DOHH2 (cell line): ENCODE measurements at regions not wholly inside any gene's neighbourhood (a gene's known extent, or its start where the extent isn't known, plus 50 kb on each side); places are given as distances from the start of the nearest gene placed in this dataset.

ENCODE experiments used
- H3F3A ChIP-seq: fragments of 200-600 bp; sonication (generic), shearing (Covaris generic); 2 replicates; pipeline ENCODE4 v1.6.0; 2016; ENCODE audit warnings: antibody characterized with exemption, mild to moderate bottlenecking; ENCODE audit not compliant: control insufficient read depth, insufficient read depth
- H3K27ac ChIP-seq: fragments of 200-600 bp; sonication (generic); 2 replicates; pipeline ENCODE4 v1.5.1; 2014; ENCODE audit warnings: low read depth, mild to moderate bottlenecking, low read length, moderate library complexity
- H3K27me3 ChIP-seq: fragments of 200-600 bp; sonication (generic); 2 replicates; pipeline ENCODE4 v1.6.1; 2014; ENCODE audit warnings: mild to moderate bottlenecking, low read length, mixed read lengths; ENCODE audit not compliant: control insufficient read depth
- H3K36me3 ChIP-seq: fragments of 200-600 bp; sonication (generic); 2 replicates; pipeline ENCODE4 v1.6.1; 2014; ENCODE audit warnings: mild to moderate bottlenecking, low read length, moderate library complexity, mixed read lengths; ENCODE audit not compliant: control insufficient read depth
- H3K4me1 ChIP-seq: fragments of 200-600 bp; sonication (generic); 2 replicates; pipeline ENCODE4 v1.6.1; 2014; ENCODE audit warnings: mild to moderate bottlenecking, low read length, mixed read lengths; ENCODE audit not compliant: control insufficient read depth
- H3K4me2 ChIP-seq: fragments of 200-600 bp; sonication (generic); 2 replicates; pipeline ENCODE4 v1.6.0; 2014; ENCODE audit warnings: mild to moderate bottlenecking, low read length, moderate library complexity
- H3K4me3 ChIP-seq: fragments of 200-600 bp; sonication (generic); 2 replicates; pipeline ENCODE4 v1.5.1; 2014; ENCODE audit warnings: mild to moderate bottlenecking, low read length, mixed read lengths
- H3K79me2 ChIP-seq: fragments of 200-600 bp; sonication (generic); 2 replicates; pipeline ENCODE4 v1.6.1; 2014; ENCODE audit warnings: mild to moderate bottlenecking, low read length, mixed read lengths; ENCODE audit not compliant: control insufficient read depth
- H3K9me2 ChIP-seq: fragments of 200-600 bp; sonication (generic); replicated peaks from 2 replicates; pipeline ENCODE4 v1.6.1; 2014; ENCODE audit warnings: mild to moderate bottlenecking, low read length, mixed read lengths; ENCODE audit not compliant: control insufficient read depth
- H3K9me3 ChIP-seq: fragments of 200-600 bp; sonication (generic); 2 replicates; pipeline ENCODE4 v1.6.1; 2014; ENCODE audit warnings: antibody characterized with exemption, low read length, mixed read lengths; ENCODE audit not compliant: control insufficient read depth, insufficient read depth
- H4K20me1 ChIP-seq: fragments of 200-600 bp; sonication (generic); 2 replicates; pipeline ENCODE4 v1.6.0; 2014; ENCODE audit warnings: low read depth, mild to moderate bottlenecking, antibody characterized with exemption, low read length, moderate library complexity; ENCODE audit not compliant: control insufficient read depth, insufficient read depth
- EZH2phosphoT487 ChIP-seq: fragments of 200-600 bp; sonication (generic); IDR thresholded peaks from 2 replicates; pipeline ENCODE4 v1.6.1; 2017; ENCODE audit warnings: borderline replicate concordance, mild to moderate bottlenecking, antibody characterized with exemption, low read length, moderate library complexity, mixed read lengths
- TF ChIP-seq, protein P1 (sequence below): fragments of 200-600 bp; sonication (generic); IDR thresholded peaks from one replicate; pipeline ENCODE4 v1.5.1; 2014; ENCODE audit warnings: antibody characterized with exemption, mild to moderate bottlenecking, low read depth, low read length; ENCODE audit not compliant: poor library complexity, severe bottlenecking

DNA sequence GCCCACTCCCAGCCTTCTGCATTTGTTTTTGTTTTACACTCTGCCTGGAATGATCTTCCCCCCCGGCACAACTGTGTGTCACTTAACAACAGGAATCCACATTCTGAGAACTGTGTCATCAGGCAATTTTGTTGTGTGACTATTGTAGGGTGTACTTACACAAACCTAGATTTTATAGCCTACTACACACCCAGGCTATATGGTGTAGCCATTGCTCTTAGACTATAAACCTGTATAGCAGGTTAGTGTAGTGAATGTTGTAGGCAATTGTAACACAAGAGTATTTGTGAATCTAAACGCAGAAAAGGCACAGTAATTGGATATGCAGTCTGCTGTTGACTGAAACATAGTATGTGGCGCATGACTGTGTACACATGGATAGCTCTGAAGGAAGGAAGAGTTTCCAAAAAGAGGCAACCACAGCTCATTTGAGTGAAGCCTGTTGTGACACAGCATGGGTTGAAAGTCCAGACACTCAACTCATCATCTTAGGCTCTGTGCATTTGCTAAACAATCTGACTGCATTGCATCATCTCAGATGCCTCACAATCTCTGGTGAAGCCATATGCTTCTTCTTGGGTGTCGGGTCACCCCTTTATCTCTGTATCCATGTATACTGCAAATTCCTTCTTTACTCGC is 506.6 kb upstream of the SPHKAP start:
- H3K9me3 ChIP-seq: no peaks in the 10 kb centered on the region
- H3K4me2 ChIP-seq: no peak overlapping the region
- TF ChIP-seq, protein P1, sequence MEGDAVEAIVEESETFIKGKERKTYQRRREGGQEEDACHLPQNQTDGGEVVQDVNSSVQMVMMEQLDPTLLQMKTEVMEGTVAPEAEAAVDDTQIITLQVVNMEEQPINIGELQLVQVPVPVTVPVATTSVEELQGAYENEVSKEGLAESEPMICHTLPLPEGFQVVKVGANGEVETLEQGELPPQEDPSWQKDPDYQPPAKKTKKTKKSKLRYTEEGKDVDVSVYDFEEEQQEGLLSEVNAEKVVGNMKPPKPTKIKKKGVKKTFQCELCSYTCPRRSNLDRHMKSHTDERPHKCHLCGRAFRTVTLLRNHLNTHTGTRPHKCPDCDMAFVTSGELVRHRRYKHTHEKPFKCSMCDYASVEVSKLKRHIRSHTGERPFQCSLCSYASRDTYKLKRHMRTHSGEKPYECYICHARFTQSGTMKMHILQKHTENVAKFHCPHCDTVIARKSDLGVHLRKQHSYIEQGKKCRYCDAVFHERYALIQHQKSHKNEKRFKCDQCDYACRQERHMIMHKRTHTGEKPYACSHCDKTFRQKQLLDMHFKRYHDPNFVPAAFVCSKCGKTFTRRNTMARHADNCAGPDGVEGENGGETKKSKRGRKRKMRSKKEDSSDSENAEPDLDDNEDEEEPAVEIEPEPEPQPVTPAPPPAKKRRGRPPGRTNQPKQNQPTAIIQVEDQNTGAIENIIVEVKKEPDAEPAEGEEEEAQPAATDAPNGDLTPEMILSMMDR: no peak
- TF ChIP-seq EZH2phosphoT487: no peak

DNA sequence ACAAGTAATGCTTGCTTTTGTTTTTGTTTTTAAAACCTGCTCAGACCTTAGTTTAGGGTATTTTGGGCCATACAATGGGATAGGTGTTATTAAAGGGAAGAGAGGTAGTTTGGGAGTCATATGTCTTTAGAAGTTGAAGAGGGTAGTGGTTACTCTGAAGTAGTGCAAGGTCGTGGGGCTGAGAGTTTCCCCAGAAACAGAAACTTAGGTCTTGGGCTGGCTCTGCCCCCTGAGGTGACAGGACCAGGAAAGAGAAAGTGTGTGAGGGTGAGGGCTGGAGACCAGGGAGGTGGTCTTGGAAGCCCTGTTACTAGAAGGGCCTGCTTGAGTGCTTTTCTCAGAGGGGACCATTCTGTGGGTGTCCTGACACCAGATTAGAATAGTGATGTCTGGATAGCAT is 500.5 kb upstream of the SPHKAP start:
- H3K27me3 ChIP-seq: no peaks in the 10 kb centered on the region
- H3K79me2 ChIP-seq: no peaks in the 10 kb centered on the region
- no peak overlapping the region for H3K27ac ChIP-seq
- H3F3A ChIP-seq: no peaks in the 10 kb centered on the region
- H3K9me3 ChIP-seq: no peaks in the 10 kb centered on the region
- no peaks in the 10 kb centered on the region for H3K4me1 ChIP-seq
- no peaks in the 10 kb centered on the region for H4K20me1 ChIP-seq
- H3K9me2 ChIP-seq: no peaks in the 10 kb centered on the region
- H3K4me3 ChIP-seq: no peak overlapping the region
- no peak overlapping the region for H3K4me2 ChIP-seq
- H3K36me3 ChIP-seq: no peaks in the 10 kb centered on the region
- TF ChIP-seq, protein P1: no peak
- TF ChIP-seq EZH2phosphoT487: no peak

More for the DNA sequence above, 506.6 kb upstream of the SPHKAP start:
- H3F3A ChIP-seq: no peaks in the 10 kb centered on the region
- H3K9me2 ChIP-seq: no peaks in the 10 kb centered on the region
- no peaks in the 10 kb centered on the region for H3K79me2 ChIP-seq
- H3K36me3 ChIP-seq: no peaks in the 10 kb centered on the region
- no peak overlapping the region for H3K4me3 ChIP-seq
- H3K4me1 ChIP-seq: no peaks in the 10 kb centered on the region
- no peaks in the 10 kb centered on the region for H3K27me3 ChIP-seq
- H3K27ac ChIP-seq: no peak overlapping the region
- no peaks in the 10 kb centered on the region for H4K20me1 ChIP-seq

DNA sequence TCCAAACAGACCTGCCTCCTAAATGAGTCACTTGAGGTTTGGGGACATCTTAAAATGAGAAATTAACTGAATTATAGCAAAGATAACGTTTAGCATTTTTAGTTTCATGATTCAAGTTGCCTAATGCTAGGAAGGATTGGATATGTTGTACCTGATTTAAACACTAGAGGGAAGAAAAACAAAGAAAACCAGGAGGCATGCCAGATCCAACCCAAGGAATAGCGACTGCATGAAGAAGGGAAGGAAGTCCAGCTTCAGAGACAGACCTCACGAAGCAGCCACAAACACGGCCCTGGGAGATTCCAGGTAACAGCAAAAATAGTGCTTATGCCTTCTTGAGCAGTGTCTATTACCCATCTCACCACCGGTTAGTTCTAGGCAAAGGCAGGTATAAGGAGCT is 499.9 kb upstream of the SPHKAP start:
- no peak overlapping the region for H3K27ac ChIP-seq
- H4K20me1 ChIP-seq: no peaks in the 10 kb centered on the region
- H3K79me2 ChIP-seq: no peaks in the 10 kb centered on the region
- H3K4me1 ChIP-seq: no peaks in the 10 kb centered on the region
- no peaks in the 10 kb centered on the region for H3K27me3 ChIP-seq
- no peaks in the 10 kb centered on the region for H3K9me3 ChIP-seq
- H3K4me2 ChIP-seq: no peak overlapping the region
- no peaks in the 10 kb centered on the region for H3K9me2 ChIP-seq
- no peaks in the 10 kb centered on the region for H3K36me3 ChIP-seq
- H3F3A ChIP-seq: no peaks in the 10 kb centered on the region
- TF ChIP-seq EZH2phosphoT487: no peak
- TF ChIP-seq, protein P1: peak; percentile 13
- H3K4me3 ChIP-seq: no peak overlapping the region
